ENCODE measurements at regions not wholly inside any gene's neighbourhood (a gene's known extent, or its start where the extent isn't known, plus 50 kb on each side); places are given as distances from the start of the nearest gene placed in this dataset.

GRCh38 chr12:93174048-93174447 lies 203.7 kb upstream of the NUDT4 start:
- intact Hi-C loops (cut with DNase I; ENCODE audit: low total_unique reads): no loop called here
- Histone ChIP-seq H3K36me3 (no peaks in the 10 kb centered on the region), H3K9me3 (no peaks in the 10 kb centered on the region), H3K4me3 (no peak overlapping the region), H3K4me1 (no peaks in the 10 kb centered on the region), H3K27me3 (no peaks in the 10 kb centered on the region), H3K27ac (peak overlapping the region; percentile 52 to 58)
- TF ChIP-seq CTCF (IDR thresholded peaks at IDR 0.05): no peak
- TF ChIP-seq POLR2AphosphoS5 (IDR thresholded peaks at IDR 0.05): no peak
- no peak for TF ChIP-seq POLR2A (IDR thresholded peaks at IDR 0.05)
- DNase-seq (ENCODE audit: low spot score in 2 of 2): no peak

DNA sequence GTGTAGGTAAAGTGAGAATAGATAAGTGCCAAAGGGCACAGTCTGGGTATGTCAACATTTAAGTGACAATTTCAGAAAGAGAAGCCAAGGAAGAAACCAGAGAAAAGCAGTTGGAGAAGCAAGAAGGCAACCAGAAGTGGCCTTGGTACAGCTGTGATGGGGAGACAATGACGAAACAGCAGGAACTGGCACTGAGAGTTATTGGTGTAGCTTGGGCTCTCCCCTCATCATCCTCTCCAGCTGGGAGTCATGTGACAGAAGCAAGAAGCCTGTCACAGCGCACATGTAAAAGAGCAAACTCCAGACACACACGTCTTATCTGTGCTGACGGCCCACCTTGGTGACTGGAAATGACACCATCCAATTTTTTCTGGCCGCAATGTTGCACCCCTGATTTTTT lies 203.3 kb upstream of the NUDT4 start:
- Histone ChIP-seq H3K36me3 (no peaks in the 10 kb centered on the region), H3K27ac (peak overlapping the region; percentile 52 to 58), H3K9me3 (no peaks in the 10 kb centered on the region), H3K27me3 (no peaks in the 10 kb centered on the region), H3K4me1 (no peaks in the 10 kb centered on the region), H3K4me3 (no peak overlapping the region)
- intact Hi-C loops (cut with DNase I; ENCODE audit: low total_unique reads): no loop called here
- no peak for TF ChIP-seq POLR2A (IDR thresholded peaks at IDR 0.05)
- TF ChIP-seq CTCF (IDR thresholded peaks at IDR 0.05): no peak
- DNase-seq (ENCODE audit: low spot score in 2 of 2): no peak

GRCh38 chr12:93176165-93176564 lies 201.6 kb upstream of the NUDT4 start:
- no peak for DNase-seq (ENCODE audit: low spot score in 2 of 2)
- Histone ChIP-seq H3K36me3 (no peaks in the 10 kb centered on the region), H3K4me3 (no peak overlapping the region)

DNA sequence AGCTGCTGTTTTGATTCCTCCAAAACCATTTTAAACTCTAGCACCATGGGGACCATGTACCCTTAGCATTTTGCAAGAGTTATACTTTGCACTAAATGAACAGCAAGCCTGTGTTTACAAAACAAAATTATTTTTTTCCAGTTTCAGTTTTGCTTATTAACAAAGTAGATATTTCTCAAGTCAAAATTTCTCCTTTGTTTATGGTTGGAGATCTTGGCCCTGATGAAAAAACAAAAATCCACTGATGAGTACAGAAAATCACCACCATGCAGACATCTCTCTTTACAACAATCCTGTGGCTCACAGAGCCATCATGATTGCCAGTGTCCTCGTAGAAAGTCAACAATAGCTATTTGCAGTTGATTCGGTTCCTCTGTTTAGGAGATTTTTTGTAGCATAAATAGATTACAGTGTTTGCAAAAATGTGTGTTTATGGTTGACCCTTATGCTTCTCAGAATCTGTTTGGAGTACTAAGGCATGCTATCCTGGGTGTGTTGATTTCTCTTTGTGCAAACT lies 201.1 kb upstream of the NUDT4 start:
- Histone ChIP-seq H3K4me1 (no peaks in the 10 kb centered on the region), H3K27ac (peak overlapping the region; percentile 54 to 61)

More at GRCh38 chr12:93176165-93176564, 201.6 kb upstream of the NUDT4 start:
- no peaks in the 10 kb centered on the region for H3K9me3 ChIP-seq
- H3K4me1 ChIP-seq: no peaks in the 10 kb centered on the region
- no peak for TF ChIP-seq POLR2AphosphoS5 (IDR thresholded peaks at IDR 0.05)
- no peak for TF ChIP-seq CTCF (IDR thresholded peaks at IDR 0.05)
- no peak for TF ChIP-seq POLR2A (IDR thresholded peaks at IDR 0.05)
- H3K27ac ChIP-seq: peak overlapping the region; percentile 44 to 61
- no peaks in the 10 kb centered on the region for H3K27me3 ChIP-seq
- intact Hi-C loops (cut with DNase I; ENCODE audit: low total_unique reads): no loop called here

More for the DNA sequence above, 201.1 kb upstream of the NUDT4 start:
- Histone ChIP-seq H3K9me3 (no peaks in the 10 kb centered on the region), H3K27me3 (no peaks in the 10 kb centered on the region), H3K36me3 (no peaks in the 10 kb centered on the region), H3K4me3 (no peak overlapping the region)
- no peak for TF ChIP-seq CTCF (IDR thresholded peaks at IDR 0.05)
- TF ChIP-seq POLR2AphosphoS5 (IDR thresholded peaks at IDR 0.05): no peak
- no peak for TF ChIP-seq POLR2A (IDR thresholded peaks at IDR 0.05)
- DNase-seq (ENCODE audit: low spot score in 2 of 2): no peak
- intact Hi-C loops (cut with DNase I; ENCODE audit: low total_unique reads): no loop called here

Data from breast epithelium (tissue), 4 donors.